ENCODE measurements at regions not wholly inside any gene's neighbourhood (a gene's known extent, or its start where the extent isn't known, plus 50 kb on each side); places are given as distances from the start of the nearest gene placed in this dataset.
A peak's percentile ranks its signal among the peaks of the same experiment; 100 is the strongest.

DNA sequence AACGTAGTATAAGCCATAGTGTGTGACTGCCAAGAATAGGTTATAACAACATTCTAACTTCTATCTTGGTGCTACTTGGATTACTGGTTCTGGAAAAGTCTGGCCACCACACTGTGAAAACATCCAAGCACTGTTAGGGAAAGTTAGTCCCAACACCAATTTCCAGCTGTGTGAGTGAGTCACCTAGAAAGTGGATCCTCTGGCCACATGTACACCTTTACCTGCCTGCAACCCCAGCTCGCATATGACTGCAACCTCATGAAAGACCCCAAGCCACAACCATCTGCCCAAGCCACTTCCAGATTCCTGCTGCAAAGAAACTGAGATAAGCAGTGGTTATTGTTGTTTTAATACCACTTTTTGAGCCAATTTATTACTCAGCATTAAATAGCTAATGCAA lies 404.5 kb downstream of the KCTD12 start:
- DNase-seq: no peak

DNA sequence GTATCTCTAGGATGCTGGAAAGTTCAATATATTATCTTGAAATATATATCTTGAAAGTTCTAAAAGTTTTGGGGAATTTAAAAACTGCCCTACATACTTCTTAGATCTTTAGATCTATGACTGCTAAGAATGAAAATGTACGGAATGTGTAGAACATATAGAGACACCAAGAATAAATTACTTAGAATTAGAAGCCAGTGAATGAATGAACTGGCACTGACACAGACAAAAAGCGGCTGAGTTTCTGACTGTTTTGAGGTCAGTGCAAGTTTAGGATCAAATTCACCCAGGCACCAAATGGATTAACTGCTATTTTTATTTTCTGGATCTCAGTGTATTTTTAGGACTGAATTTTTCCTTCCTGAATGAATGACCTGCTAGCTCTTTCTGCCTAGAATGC lies 411.2 kb downstream of the KCTD12 start:
- no peak for DNase-seq

DNA sequence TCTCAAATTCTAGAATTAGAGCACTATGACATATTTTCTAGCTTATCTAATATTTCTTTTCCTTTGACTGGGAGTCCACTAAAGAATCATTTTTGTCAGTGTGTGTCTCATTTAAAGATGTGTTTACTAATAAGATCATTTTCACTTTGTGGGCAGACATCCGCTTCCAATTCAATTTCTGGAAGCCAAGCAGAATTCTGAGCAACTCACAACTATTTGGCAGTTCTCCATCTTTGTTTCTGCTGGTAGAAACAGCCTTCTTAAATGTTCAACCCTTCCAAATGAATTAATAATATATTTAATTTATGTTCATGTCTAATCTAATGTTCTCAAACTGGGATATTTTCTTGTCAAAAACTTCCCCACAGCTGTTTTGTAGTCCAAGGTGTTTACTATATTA lies 411.8 kb downstream of the KCTD12 start:
- no peak for DNase-seq

DNA sequence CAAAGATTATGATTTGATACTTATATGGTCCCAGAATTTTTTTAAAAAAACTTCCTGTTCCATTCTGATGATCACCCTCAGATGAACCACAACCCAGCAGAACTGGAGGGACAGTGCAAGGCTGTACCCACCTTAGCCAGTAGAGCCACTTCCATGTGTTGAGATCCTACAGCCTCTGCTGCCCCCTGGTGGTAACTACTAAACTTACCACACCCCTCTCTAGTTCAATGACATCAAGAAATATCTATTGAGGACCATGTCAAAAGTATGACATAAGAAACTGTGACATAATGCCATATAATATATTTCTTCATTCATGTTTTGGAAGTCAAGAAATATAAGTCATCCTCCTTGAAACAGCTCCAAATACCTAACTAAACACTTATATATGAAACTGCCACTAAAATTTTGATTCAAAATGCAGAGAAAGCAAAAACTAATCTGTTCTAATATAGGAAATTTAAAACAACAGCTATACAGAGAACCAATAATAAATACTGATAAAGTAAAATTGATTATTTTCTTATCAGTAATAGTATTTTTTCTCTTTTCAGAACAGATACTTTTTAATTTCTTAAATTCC lies 412.6 kb downstream of the KCTD12 start:
- DNase-seq: peak; percentile 77

- DNase-seq: no peak
Measured at GRCh38 chr13:76472916-76473315, 413.3 kb downstream of the KCTD12 start.

- DNase-seq: no peak
Measured at GRCh38 chr13:76471486-76471885, 414.7 kb downstream of the KCTD12 start.

DNA sequence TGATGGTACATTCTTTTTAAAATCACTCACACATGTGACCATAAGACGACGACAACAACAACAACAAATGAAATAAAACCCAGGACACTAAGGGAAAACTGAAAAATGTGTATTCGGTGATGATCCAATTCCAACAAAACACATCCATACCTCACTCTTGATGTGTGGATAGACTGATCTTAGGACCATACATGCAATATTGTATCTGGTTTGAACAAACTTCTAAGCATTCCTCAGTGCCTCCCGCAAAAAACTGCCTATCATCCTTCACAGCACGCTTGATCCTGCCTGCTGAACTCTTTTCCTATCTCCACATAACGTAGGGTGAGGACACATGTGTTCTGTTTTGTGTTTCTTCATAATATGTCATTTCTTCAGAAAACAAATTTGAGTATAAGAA lies 415.2 kb downstream of the KCTD12 start:
- DNase-seq: no peak

- no peak for DNase-seq
Measured at GRCh38 chr13:76466043-76466442, 420.2 kb downstream of the KCTD12 start.

DNA sequence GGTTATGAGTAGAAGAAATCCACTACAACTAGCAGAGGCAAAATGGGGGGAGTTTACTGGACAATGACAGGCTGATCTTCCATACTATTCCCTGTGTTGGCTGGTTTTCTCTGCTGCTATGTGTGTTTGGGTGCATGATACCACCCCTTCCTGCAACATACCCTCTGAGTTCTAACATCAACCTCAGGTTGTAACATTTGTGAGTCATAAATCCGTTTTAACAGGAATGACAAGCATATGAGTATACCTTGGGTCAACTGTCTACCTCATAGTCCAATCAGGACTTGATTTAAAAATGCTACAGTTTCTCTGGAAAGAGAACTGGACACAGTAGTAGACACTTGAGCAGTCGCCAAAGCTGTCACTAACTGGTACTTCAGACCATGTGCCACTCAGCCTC lies 422.9 kb downstream of the KCTD12 start:
- DNase-seq: no peak

GRCh38 chr13:76461999-76462398 lies 424.2 kb downstream of the KCTD12 start:
- DNase-seq: no peak

GRCh38 chr13:76461484-76461883 lies 424.7 kb downstream of the KCTD12 start:
- DNase-seq: no peak

DNA sequence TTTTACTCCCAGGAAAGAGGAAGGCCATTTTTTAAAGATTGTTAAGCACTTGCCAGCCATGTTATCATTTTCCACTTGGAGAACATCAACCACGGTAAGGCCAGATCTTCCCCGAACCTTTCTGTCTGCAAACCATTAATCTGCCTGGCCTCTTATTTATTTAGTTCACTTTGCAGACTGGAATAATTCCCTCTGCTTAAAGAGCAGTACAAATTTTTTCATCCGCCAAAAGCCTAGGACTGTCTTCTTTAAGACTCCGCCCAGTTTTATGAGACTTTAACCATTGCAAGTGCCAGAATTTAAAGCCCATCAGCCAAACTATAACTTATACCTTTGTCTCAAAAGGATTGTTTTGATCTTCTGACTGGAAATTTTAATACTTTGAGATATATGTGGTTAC lies 426.3 kb downstream of the KCTD12 start:
- DNase-seq: no peak

DNA sequence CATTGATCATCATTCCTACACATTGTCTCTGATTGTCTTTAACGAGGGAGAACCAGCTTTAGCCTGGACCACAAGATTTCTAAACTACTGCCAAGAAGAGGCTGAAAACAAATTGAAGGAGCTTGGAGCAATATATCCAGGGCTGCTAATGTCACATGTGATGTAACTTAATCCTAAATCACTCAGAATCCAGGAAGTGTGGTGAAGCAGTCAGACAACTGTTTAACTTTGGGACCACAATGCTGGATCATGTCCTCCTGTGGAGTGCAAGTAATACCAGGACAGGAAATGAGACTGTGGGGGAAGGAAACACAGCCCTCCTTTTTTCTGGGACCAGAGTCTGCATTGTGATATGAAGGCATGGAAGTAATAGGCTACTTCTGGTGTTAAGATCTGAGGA lies 430.2 kb downstream of the KCTD12 start:
- no peak for DNase-seq

DNA sequence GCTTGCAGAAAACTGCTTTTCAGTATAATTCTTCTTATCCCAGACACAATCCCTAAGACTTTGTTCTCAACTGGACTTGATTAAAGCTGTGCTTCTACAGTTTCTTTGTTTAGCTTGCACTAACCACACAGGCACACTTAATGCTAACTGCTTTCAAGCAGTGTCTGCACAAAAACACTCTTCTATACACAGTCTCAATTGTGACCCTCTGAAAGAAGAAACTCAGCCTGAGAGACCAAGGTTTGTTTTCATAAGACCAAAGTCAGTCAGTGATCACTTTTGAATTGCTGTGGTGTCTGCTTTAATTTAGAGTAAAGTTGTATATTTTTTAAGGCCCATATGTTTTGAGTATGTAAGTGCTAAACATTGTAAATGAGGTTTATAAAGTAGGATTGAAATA lies 431.2 kb downstream of the KCTD12 start:
- DNase-seq: no peak

GRCh38 chr13:76449716-76450115 lies 436.5 kb downstream of the KCTD12 start:
- DNase-seq: no peak

DNA sequence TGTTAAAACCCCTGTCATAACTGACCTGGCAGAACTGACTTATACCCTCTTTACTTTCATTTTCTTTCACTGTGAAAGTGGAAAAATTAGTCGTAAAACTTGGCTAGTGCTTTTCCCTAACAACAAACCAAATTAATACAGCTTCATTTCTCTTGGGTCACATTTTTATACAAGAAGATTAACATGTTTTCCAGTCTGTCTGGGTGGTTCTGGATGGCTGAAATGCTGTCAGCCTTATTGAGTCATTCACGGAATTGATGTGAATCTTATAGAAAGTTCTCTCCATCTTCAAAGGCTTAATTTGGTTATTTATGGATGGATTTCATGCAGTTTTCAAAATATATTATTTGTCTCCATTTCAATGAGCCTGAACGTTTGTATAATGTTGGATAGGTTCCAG lies 440.0 kb downstream of the KCTD12 start:
- no peak for DNase-seq

GRCh38 chr13:76440568-76440967 lies 445.6 kb downstream of the KCTD12 start:
- DNase-seq: no peak

DNA sequence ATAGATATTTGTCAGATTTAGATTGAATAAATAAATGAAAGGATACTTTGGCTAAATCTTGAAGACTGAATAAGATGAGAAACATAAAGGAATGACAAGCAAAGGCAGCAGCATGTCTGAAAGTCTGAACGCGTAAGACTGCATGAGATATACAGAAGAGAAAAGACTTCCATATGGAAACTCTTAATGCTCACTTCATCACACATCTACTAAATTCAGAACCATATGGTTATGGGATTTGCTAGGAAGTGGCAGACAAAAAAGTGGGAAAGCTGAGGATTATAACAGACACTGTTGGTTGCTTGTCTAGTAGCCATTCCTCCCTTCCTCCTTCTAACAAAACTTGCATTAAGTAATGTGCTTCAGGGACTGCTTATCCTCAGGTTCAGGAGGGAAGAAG lies 446.7 kb downstream of the KCTD12 start:
- DNase-seq: no peak

GRCh38 chr13:76438050-76438449 lies 448.2 kb downstream of the KCTD12 start:
- DNase-seq: no peak

DNA sequence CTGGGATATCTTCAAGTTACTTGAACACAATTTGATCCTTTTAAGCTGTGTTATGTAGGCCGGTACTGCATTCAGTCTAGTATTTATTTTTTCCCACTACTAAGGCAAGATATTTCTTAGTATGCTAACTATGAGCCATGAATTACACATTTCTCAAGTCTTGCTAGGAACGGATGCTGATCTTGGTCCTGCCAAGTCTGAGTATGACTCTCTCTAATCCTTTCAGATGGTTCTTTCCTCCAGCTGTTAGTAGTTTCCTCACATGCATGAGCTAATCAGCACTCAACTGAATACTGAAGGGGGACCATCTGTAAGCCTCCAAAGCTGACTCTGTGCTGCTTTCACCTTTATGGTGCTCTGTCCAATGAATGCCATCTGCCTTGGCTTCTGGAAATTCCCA lies 460.3 kb downstream of the KCTD12 start:
- DNase-seq: no peak

GRCh38 chr13:76421011-76421410 lies 465.2 kb downstream of the KCTD12 start:
- no peak for DNase-seq

- no peak for DNase-seq
Measured at GRCh38 chr13:76418404-76418803, 467.8 kb downstream of the KCTD12 start.

DNA sequence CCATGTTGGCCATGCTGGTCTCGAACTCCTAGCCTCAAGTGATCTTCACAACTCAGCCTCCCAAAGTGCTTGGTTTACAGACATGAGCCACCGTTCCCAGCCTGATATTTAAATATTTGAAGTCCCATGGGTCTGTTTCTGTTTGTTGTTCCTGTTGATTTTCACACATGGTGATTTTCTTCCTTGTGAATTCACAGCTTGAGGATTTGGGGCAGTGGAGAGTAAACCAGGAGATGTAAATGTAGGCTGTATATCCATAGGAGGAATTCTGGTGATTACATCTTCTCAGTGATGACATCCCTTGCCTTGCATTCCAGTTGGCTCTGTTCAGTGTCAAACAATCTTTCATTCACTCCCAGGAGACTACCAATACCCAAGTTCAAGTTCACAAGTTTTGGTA lies 471.9 kb downstream of the KCTD12 start:
- DNase-seq: no peak

GRCh38 chr13:76406243-76406642 lies 480.0 kb downstream of the KCTD12 start:
- no peak for DNase-seq

GRCh38 chr13:76398425-76398824 lies 487.8 kb downstream of the KCTD12 start:
- no peak for DNase-seq

GRCh38 chr13:76397413-76397812 lies 488.8 kb downstream of the KCTD12 start:
- no peak for DNase-seq
